NT2/D1 (cell line): ENCODE measurements at regions not wholly inside any gene's neighbourhood (a gene's known extent, or its start where the extent isn't known, plus 50 kb on each side); places are given as distances from the start of the nearest gene placed in this dataset.
"Not testable (repeated sequence)": the region's sequence is repeated elsewhere in the genome, so short reads cannot be mapped to it uniquely, and the experiment has no call there.

Source experiments
- DNase-seq: peaks from one replicate; pipeline ENCODE4 v3.0.0-alpha.2; 2011; ENCODE audit warnings: low read depth, low spot score
- H3K27me3 ChIP-seq: 2 replicates; pipeline ENCODE4 v1.6.0; 2011; ENCODE audit warnings: mild to moderate bottlenecking; ENCODE audit not compliant: insufficient read length, insufficient read depth
- H3K36me3 ChIP-seq: 2 replicates; pipeline ENCODE4 v1.6.1; 2011; ENCODE audit warnings: mild to moderate bottlenecking, low read length, mixed read lengths; ENCODE audit not compliant: insufficient read depth, insufficient read length
- H3K4me1 ChIP-seq: 2 replicates; pipeline ENCODE4 v1.5.1; 2011; ENCODE audit not compliant: insufficient read depth, insufficient read length
- H3K4me3 ChIP-seq: 2 replicates; pipeline ENCODE4 v1.5.1; 2011; ENCODE audit warnings: low read depth; ENCODE audit not compliant: insufficient read length
- H3K9ac ChIP-seq: 2 replicates; pipeline ENCODE4 v1.6.0; 2011; ENCODE audit warnings: low read depth; ENCODE audit not compliant: insufficient read length
- H3K9me3 ChIP-seq: 2 replicates; pipeline ENCODE4 v1.5.1; 2011; ENCODE audit warnings: mild to moderate bottlenecking, low read length; ENCODE audit not compliant: insufficient read depth
- SUZ12 ChIP-seq: IDR thresholded peaks from 2 replicates; pipeline ENCODE4 v1.6.1; 2011; ENCODE audit not compliant: insufficient read length, insufficient read depth; ENCODE audit errors: extremely low read depth
- YY1 ChIP-seq: IDR thresholded peaks from 2 replicates; pipeline ENCODE4 v1.6.1; 2011; ENCODE audit not compliant: insufficient read length, insufficient read depth
- ZNF274 ChIP-seq: IDR thresholded peaks from 2 replicates; pipeline ENCODE4 v1.6.1; 2011; ENCODE audit warnings: mild to moderate bottlenecking, low read depth, low read length

DNA sequence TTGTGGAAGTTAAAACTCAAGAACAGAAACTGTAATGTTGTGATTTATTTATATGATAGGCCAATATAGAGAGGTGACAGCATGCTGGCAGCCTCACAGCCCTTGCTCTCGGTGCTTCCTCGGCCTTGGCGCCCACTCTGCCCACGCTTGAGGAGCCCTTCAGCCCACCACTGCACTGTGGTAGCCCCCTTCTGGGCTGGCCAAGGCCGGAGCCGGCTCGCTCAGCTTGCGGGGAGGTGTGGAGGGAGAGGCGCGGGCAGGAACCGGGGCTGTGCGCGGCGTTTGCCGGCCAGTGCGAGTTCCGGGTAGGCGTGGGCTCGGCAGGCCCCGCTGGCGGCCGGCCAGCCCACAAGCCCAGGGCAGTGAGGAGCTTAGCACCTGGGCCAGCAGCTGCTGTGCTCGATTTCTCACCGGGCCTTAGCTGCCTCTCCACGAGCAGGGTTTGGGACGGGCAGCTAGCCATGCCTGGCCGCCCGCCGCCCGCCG lies 65.8 kb upstream of the SLC8A3 start:
- Histone ChIP-seq H3K4me1 (no peaks in the 10 kb centered on the region), H3K4me3 (peak overlapping the region; percentile 43), H3K9me3 (peaks cover 6% of the 10 kb centered on the region; the same call in 1 of the 2 replicates), H3K27me3 (no peaks in the 10 kb centered on the region), H3K36me3 (no peaks in the 10 kb centered on the region), H3K9ac (peak overlapping the region; percentile 64)
- no peak for TF ChIP-seq SUZ12
- no peak for DNase-seq

DNA sequence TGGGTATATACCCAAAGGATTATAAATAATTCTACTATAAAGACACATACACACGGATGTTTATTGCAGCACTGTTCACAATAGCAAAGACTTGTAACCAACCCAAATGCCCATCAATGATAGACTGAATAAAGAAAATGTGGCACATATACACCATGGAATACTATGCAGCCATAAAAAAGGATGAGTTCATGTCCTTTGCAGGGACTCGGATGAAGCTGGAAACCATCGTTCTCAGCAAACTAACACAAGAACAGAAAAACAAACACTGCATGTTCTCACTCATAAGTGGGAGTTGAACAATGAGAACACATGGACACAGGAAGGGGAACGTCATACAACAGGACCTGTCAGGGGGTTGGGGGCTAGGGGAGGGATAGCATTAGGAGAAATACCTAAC lies 64.8 kb upstream of the SLC8A3 start:
- not testable (repeated sequence) for H3K36me3 ChIP-seq, H3K9ac ChIP-seq, DNase-seq, H3K4me3 ChIP-seq, H3K27me3 ChIP-seq, H3K9me3 ChIP-seq, H3K4me1 ChIP-seq

DNA sequence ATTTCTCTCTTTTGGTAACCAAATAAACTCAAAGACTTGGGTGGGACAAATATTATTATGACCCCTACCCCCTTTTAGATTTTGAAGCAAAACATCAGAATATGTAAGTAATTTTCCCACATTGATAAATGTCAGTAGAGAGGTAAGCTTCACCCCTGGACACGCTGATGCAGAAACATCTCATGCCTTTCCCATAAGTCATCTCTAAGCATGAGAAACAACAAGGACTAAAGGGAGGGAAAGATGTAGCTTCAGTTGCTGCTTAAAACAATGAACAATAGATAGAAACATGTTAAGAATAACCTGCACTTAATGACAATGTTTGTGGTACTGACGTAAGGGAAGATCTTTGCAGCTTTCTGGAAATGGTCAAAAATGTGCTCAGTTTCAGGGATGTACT lies 56.3 kb upstream of the SLC8A3 start:
- no peaks in the 10 kb centered on the region for H3K27me3 ChIP-seq
- H3K4me3 ChIP-seq = no peak overlapping the region
- DNase-seq = no peak
- no peaks in the 10 kb centered on the region for H3K4me1 ChIP-seq
- TF ChIP-seq ZNF274 (no peak), YY1 (no peak), SUZ12 (no peak)
- no peak overlapping the region for H3K9ac ChIP-seq
- no peaks in the 10 kb centered on the region for H3K9me3 ChIP-seq
- no peaks in the 10 kb centered on the region for H3K36me3 ChIP-seq

DNA sequence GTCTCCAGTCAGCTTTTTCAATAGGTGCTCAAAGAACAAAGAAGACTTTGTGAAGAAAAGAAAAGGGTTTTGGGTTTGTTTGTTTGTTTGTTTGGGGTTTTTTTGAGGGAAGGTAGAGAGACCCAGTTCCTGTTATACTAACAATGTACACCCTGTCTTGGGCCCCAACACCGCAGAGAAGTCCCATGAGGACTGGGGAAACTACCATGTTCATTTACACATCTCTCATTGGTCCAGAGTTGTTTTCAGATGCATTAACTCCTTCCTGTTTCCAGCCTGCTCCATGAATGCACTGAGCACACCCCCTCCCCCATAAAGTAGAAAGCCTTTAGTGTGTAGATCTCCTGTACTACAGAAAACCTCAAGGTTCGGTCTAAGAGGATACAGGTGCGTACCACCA lies 51.1 kb upstream of the SLC8A3 start:
- DNase-seq = no peak
- no peak for TF ChIP-seq SUZ12
- no peak for TF ChIP-seq ZNF274
- no peak for TF ChIP-seq YY1
- H3K4me3 ChIP-seq = no peak overlapping the region
- H3K9me3 ChIP-seq = no peaks in the 10 kb centered on the region
- H3K36me3 ChIP-seq = no peaks in the 10 kb centered on the region
- no peaks in the 10 kb centered on the region for H3K4me1 ChIP-seq
- H3K27me3 ChIP-seq = no peaks in the 10 kb centered on the region
- no peak overlapping the region for H3K9ac ChIP-seq

DNA sequence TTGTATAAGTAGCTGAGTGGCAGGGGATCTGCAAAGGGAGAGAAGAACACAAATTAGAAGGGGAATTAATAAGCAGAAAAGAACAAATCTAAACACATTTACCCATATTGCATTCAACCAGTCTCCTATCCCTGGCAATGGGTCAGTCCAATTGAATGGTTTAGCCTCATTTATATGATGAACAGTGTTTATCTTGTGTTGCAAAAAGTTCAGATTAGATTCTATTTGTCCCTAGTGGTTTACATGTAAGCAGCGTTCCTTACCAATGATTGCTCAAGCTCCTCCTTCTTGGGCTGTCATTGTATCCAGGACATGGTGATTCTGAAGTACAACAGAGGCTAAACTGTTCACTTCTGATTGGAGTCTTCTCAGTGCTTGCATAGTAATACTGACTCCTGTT lies 49.9 kb upstream of the SLC8A3 start:
- not testable (repeated sequence) for H3K36me3 ChIP-seq, H3K9me3 ChIP-seq, H3K4me1 ChIP-seq, H3K4me3 ChIP-seq, H3K9ac ChIP-seq, DNase-seq, H3K27me3 ChIP-seq
